HG02943 (cell line): ENCODE measurements at regions not wholly inside any gene's neighbourhood (a gene's known extent, or its start where the extent isn't known, plus 50 kb on each side); places are given as distances from the start of the nearest gene placed in this dataset.

Experiments used
- ATAC-seq: cut with Tn5 transposase; IDR thresholded peaks from one replicate; pipeline ENCODE4 v1.9.1; 2021; ENCODE audit warnings: mild to moderate bottlenecking, low read depth, moderate library complexity; ENCODE audit not compliant: unreplicated experiment

- ATAC-seq, result no peak
Measured at GRCh38 chr2:14272396-14273075, 360.0 kb upstream of the LRATD1 start.

DNA sequence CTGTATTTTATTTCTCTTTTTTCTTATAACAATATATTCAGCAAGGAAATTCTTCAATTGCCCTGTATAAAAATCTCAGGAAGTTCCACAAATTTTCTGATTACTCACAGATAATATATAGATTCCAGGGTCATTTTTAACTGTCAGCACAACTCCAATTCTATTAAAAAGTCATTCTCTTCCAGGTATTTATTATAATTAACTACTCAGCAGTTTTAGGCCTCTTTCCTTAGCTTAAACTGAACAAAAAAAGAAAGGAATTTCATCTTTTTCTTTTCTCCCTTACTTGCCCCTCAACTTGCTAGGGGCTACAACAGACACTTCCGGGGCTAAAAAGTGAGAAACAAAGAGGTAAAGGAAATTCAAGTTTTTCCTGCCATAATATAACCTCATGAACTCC, 358.9 kb upstream of the LRATD1 start:
- ATAC-seq, result no peak

DNA sequence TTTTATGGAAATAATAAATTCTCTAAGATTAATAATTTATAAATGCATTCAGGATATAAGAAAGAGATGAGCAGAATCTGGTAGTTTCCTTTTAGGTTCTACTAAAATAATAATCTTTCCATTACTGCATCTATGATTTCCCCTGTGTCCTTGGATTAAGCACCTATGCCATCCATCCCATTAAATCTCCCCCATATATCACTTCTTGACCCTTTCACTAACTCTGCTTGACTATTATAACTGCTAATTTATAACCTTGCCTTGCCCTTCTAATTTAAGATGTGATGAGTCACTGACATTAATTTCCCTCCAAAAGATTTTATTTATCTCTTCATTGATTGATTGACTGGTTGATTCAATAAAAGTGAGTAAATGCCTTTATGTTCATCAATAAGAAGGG, 348.3 kb upstream of the LRATD1 start:
- no peak for ATAC-seq

GRCh38 chr2:14285812-14286211, 346.7 kb upstream of the LRATD1 start:
- ATAC-seq, result no peak

- ATAC-seq, result no peak
Measured at GRCh38 chr2:14288016-14288415, 344.5 kb upstream of the LRATD1 start.

- ATAC-seq, result no peak
Measured at GRCh38 chr2:14292964-14293363, 339.6 kb upstream of the LRATD1 start.

DNA sequence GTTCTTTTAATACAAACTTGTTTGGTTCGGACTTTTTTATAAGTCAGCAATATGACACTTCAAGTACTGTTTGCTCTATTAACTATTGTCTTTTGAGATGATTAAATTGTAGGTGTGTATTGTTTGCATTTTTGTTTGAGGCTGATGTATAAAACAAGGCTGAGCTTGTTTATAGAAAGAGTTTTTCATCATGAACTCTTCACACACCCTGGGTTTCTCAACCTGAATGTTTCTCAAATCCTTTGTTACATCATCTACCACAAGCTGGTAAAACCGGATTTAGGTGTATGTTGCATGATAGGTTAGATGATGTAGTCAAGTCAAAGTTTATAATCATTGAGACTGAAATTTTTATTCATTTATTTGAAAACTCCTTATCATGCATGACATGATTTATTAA, 335.2 kb upstream of the LRATD1 start:
- ATAC-seq, result no peak

- ATAC-seq, result no peak
Measured at GRCh38 chr2:14297906-14298305, 334.6 kb upstream of the LRATD1 start.

DNA sequence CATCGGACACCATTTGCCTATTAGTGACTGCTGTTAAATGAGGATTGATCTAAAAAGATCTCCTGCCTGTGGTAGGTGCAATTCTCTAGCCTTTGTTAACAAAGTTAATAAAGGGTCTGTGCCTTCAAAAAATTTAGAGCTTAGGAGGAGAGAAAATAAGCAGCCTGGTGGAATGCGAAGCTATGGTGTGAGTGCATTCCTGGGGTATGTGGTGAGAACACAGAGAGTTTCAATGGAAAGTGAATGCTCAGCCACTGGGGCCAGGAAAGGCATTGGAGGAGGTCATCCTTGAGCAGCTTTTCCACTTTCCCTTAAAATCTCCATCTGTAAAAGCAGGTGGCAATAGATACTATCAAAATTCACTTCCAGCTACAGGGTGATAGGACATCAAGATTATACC, 331.2 kb upstream of the LRATD1 start:
- no peak for ATAC-seq

GRCh38 chr2:14303366-14304115, 329.0 kb upstream of the LRATD1 start:
- peak; percentile 67 for ATAC-seq

DNA sequence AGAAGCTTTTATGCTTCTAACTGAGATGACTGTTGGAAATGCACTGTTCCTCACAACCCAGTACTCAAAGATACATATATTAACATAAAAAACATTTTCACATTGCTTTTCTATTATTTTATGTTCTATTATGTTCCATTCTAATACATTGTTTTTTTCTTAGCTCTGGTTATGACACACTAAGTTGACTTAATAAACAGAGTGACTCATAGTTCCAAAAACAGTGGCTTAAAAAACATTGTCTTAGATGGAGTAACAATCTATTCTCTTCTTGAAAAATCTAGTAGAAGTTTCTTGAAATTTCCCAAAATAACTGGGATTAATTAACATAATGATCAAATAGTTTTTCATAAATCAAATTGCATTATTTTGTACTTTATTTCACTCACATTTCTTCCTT, 328.2 kb upstream of the LRATD1 start:
- no peak for ATAC-seq

GRCh38 chr2:14306268-14306861, 326.2 kb upstream of the LRATD1 start:
- ATAC-seq, result peak; percentile 65

DNA sequence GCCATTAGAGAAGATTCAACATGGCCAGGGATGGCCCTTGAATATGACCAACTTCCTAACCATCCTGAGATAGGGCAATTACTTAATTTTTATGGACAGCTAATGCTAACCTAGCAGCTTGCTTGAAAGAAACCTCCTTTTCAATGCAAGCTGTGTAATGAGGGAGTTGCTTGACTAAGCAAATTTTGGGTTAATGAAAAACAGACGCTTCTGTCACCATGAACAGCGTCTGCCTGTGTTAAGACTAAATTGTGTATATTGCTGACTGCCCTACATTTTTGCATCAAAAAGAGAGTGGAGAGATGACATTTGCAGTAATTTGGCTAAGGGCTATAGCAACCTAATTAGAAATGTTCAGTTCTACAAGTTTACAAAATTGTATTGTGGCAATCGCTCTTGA, 319.2 kb upstream of the LRATD1 start:
- no peak for ATAC-seq

- no peak for ATAC-seq
Measured at GRCh38 chr2:14316594-14316993, 315.9 kb upstream of the LRATD1 start.

DNA sequence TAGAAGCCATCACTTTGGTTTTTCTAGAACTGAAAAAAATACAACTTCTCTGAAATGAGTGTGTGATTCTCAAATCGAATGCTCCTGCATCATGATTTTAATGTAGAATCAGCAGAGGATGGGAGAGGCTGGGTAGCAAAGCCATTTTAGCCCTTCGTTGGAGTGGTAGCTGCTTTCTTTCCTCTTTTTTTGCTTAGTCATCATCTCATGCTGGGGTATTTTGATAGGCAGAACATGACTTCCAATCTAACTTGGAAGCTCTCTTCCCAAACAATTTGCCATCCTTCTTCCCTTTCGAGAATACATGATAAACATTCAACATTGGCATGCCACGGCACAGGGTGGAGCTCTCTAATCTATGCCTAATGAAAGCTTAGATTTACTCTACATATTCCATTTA, 311.2 kb upstream of the LRATD1 start:
- no peak for ATAC-seq

- no peak for ATAC-seq
Measured at GRCh38 chr2:14322306-14322705, 310.2 kb upstream of the LRATD1 start.

- no peak for ATAC-seq
Measured at GRCh38 chr2:14324308-14324707, 308.2 kb upstream of the LRATD1 start.

DNA sequence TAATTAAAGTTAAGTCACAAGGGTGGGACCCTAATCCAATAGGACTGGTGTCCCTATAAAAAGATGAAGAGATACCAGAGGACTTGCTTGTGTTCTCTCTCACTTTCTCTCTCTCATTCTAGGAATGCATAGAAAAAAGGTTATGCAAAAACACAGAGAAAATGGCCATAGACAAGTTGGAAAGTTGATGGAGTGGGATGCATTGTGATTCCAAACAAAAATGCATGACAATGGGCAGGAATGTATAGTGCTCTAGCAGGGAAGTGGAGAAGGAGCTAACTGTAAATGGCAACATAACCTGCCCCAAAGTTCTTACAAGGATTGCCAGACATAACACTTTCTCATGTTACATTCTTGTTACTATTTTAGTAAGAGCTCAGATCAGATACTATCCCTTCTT, 301.6 kb upstream of the LRATD1 start:
- no peak for ATAC-seq

DNA sequence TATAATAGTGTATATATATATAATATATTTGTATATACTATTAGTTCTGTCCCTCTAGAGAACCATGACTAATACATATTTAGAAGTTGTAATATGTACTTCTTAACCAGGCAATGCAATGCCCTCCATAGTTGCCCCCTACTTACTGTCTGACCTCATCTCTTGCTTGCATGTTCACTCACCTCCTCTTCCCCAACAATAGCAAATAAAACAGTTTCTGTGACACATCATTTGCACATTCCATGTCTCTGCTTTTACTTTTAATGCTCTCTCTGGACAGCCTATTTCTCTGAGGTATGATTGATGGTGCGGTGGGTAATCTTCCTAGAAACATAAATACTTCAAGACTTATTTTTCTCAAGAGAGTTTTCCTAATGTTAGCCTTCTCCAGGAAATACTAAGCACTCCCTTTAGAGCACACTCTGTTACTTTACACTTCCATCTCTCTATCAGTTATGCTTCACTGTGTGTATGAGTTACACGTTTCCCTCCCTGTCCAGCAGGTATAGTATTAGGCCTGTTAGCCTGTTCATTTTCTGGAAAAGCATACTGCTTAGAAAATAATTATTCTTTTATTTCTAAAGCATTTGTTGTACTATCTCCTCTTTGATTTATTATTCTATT, 295.6 kb upstream of the LRATD1 start:
- no peak for ATAC-seq

- no peak for ATAC-seq
Measured at GRCh38 chr2:14340703-14341102, 291.8 kb upstream of the LRATD1 start.

DNA sequence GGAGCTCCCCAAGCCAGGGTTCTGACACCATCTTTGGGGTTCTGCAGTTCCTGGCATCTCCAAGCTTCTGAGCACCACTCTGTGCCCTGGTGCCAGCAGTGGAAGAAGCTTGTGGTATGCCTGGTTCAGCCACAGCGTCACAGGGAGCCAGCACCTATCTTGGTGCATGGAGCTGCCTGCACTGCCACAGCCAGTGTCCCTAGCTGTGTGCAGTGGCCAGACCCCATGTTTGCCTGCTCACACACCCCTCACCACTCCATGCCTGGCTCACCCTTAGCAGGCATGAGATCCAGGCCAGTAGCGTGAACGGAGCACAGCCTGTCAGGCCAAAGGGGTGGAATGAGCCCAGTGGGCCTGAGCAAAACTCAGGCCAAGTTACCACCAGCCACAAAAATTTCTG, 290.2 kb upstream of the LRATD1 start:
- ATAC-seq, result no peak
